Osteocyte (in vitro differentiated cells): ENCODE measurements at regions not wholly inside any gene's neighbourhood (a gene's known extent, or its start where the extent isn't known, plus 50 kb on each side); places are given as distances from the start of the nearest gene placed in this dataset.

Source experiments
- DNase-seq: peaks from one replicate; pipeline ENCODE4 v3.0.0; 2021; ENCODE audit warnings: mixed read lengths; ENCODE audit not compliant: unreplicated experiment; ENCODE audit errors: extremely low spot score
- H3K27ac Mint-ChIP-seq: one replicate; pipeline ENCODE4 v1.8.0; 2021; ENCODE audit warnings: mild to moderate bottlenecking, mixed read lengths; ENCODE audit not compliant: unreplicated experiment
- H3K27me3 Mint-ChIP-seq: one replicate; pipeline ENCODE4 v1.8.0; 2021; ENCODE audit warnings: mixed read lengths; ENCODE audit not compliant: unreplicated experiment
- H3K36me3 Mint-ChIP-seq: one replicate; pipeline ENCODE4 v1.8.0; 2021; ENCODE audit warnings: mixed read lengths; ENCODE audit not compliant: unreplicated experiment
- H3K4me1 Mint-ChIP-seq: one replicate; pipeline ENCODE4 v1.8.0; 2021; ENCODE audit warnings: mixed read lengths; ENCODE audit not compliant: unreplicated experiment
- H3K4me3 Mint-ChIP-seq: one replicate; pipeline ENCODE4 v1.8.0; 2021; ENCODE audit warnings: mild to moderate bottlenecking, moderate library complexity, mixed read lengths; ENCODE audit not compliant: unreplicated experiment
- H3K9me3 Mint-ChIP-seq: one replicate; pipeline ENCODE4 v1.8.0; 2021; ENCODE audit warnings: mixed read lengths; ENCODE audit not compliant: unreplicated experiment
- CTCF ChIP-seq: fragments of 200-600 bp; sonication (generic); IDR thresholded peaks from 2 replicates; pipeline ENCODE4 v1.5.0; 2021; ENCODE audit warnings: antibody characterized with exemption, mild to moderate bottlenecking, moderate library complexity

- Mint-ChIP-seq H3K36me3 (peaks cover 2% of the 10 kb centered on the region), H3K27me3 (no peaks in the 10 kb centered on the region), H3K4me3 (no peak overlapping the region), H3K9me3 (peaks cover 5% of the 10 kb centered on the region), H3K4me1 (peaks cover 47% of the 10 kb centered on the region), H3K27ac (peak overlapping the region; percentile 61)
- no peak for DNase-seq
- TF ChIP-seq CTCF, result no peak
Observed at GRCh38 chr6:12383448-12383847, 93.3 kb downstream of the EDN1 start.

DNA sequence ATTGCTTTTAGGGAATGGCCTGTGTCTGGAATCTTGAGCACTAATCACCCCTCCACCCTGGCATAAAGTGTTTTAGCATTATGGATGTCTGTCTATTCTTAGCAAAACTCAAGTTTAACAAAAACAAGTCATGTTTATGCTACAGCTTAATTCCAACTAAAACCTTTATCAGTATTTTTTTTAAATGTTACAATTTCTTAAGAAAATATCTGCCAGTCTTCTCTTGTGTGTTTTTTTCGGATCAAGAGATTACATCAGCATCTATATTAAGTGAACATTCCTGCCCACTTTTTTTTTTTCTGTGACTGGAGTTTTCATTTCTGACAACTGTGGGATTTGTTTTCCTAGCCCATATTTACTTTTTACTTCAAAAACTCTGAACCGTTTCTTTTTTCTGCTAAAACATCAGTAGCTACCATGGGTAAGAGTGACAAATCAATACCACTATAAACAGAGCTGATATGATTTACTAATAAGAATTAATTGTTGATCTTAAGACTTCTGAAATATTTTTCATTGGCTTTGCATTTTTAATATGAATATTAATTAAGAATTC is 94.3 kb downstream of the EDN1 start:
- Mint-ChIP-seq H3K36me3 (peaks cover 2% of the 10 kb centered on the region), H3K4me1 (peaks cover 39% of the 10 kb centered on the region)
- no peak for TF ChIP-seq CTCF

GRCh38 chr6:12385316-12385715 is 95.2 kb downstream of the EDN1 start:
- Mint-ChIP-seq H3K36me3 (no peaks in the 10 kb centered on the region), H3K27ac (no peak overlapping the region), H3K9me3 (no peaks in the 10 kb centered on the region), H3K4me1 (peaks cover 36% of the 10 kb centered on the region), H3K27me3 (no peaks in the 10 kb centered on the region), H3K4me3 (no peak overlapping the region)
- no peak for DNase-seq
- TF ChIP-seq CTCF, result no peak

More for the DNA sequence above, 94.3 kb downstream of the EDN1 start:
- peaks cover 5% of the 10 kb centered on the region for H3K9me3 Mint-ChIP-seq
- H3K4me3 Mint-ChIP-seq, result no peak overlapping the region
- no peaks in the 10 kb centered on the region for H3K27me3 Mint-ChIP-seq
- H3K27ac Mint-ChIP-seq, result peak overlapping the region; percentile 61
- no peak for DNase-seq

DNA sequence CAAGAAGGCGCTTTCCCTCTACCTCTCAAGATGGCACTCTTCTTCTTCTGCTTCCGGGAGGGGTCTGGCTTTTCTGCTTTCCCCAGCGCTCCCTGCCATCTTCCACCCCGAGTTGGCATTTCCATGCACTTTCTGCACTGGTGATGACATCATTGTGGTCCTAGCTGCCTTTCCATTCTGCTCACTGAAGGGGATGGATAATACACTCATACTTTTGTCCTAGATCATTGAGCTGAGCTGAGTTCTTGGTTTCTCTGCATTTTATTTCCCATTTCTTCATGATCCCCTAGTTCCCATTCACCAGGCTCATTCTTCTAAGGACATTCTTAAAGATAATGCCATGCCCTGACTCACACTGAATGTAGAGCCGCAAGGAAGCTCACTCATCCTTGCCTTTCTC is 96.7 kb downstream of the EDN1 start:
- DNase-seq, result no peak
- Mint-ChIP-seq H3K4me1 (peaks cover 33% of the 10 kb centered on the region), H3K27me3 (no peaks in the 10 kb centered on the region), H3K9me3 (peaks cover 3% of the 10 kb centered on the region), H3K4me3 (no peak overlapping the region), H3K36me3 (no peaks in the 10 kb centered on the region), H3K27ac (no peak overlapping the region)
- TF ChIP-seq CTCF, result no peak

- TF ChIP-seq CTCF, result no peak
- no peak for DNase-seq
- H3K27me3 Mint-ChIP-seq, result no peaks in the 10 kb centered on the region
- peaks cover 3% of the 10 kb centered on the region for H3K9me3 Mint-ChIP-seq
- no peaks in the 10 kb centered on the region for H3K4me1 Mint-ChIP-seq
- H3K4me3 Mint-ChIP-seq, result no peak overlapping the region
- no peak overlapping the region for H3K27ac Mint-ChIP-seq
- no peaks in the 10 kb centered on the region for H3K36me3 Mint-ChIP-seq
Observed at GRCh38 chr6:12391472-12391871, 101.3 kb downstream of the EDN1 start.
